Frontal cortex (tissue), 3 donors: ENCODE measurements at regions not wholly inside any gene's neighbourhood (a gene's known extent, or its start where the extent isn't known, plus 50 kb on each side); places are given as distances from the start of the nearest gene placed in this dataset.
"Not testable (repeated sequence)": the region's sequence is repeated elsewhere in the genome, so short reads cannot be mapped to it uniquely, and the experiment has no call there.

Source experiments
- DNase-seq, 2 donors: peaks; one replicate each; pipeline ENCODE4 v3.0.0; 2012; ENCODE audit warnings: low spot score in 2 of 2
- FAIRE-seq: peaks from 2 replicates; lab custom pipeline; 2012; peaks lifted over from hg19 to GRCh38; lab: Jason Lieb, UNC
- donor health status: control.
- donor health status: control.
- donor health status: control.

DNA sequence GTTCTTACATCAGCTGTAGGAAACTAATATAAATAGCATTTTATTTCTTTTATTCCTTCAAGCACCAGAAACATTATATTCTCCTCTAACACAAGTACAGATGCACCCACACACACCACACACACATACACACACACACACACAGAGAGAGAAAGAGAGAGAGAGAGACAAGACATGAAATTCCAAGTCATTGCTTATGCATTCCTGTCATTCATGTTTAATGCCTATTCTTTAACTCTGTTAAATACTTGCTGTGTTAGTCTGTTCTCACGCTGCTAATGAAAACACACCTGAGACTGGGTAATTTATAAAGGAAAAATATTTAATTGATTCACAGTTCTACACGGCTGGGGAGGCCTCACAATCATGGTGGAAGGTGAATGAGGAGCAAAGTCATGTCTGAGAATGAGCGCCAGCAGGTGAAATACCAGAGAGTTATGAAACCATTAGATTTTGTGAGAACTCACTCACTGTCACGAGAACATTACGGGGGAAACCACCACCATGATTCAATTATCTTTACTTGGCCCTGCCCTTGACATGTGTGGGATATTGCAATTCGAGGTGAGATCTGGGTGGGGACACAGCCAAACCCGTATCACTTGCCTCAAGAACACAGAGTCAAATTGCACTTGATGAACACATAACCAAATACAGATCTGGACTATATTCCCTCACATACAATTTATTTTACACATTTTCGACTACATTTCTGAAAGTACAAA is 1058.1 kb upstream of the TMPRSS15 start:
- FAIRE-seq = no peak
- DNase-seq = no peak

DNA sequence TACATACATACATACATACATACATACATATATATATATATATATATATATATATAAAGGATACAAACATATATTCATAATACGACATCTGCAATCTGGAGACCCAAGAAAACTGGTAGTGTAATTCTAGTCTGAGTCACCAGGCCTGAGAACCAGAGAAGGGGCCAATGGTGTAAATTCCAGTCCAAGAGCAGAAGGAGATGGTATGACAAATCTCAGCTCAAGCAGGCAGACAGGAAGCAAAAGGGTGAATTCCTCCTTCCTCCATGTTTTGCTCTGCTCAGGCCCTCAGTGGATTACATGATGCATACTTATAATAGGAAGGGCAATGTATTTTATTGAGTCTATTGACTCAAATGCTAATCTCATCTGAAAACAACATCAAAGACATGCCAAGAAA is 1060.4 kb upstream of the TMPRSS15 start:
- no peak for FAIRE-seq

DNA sequence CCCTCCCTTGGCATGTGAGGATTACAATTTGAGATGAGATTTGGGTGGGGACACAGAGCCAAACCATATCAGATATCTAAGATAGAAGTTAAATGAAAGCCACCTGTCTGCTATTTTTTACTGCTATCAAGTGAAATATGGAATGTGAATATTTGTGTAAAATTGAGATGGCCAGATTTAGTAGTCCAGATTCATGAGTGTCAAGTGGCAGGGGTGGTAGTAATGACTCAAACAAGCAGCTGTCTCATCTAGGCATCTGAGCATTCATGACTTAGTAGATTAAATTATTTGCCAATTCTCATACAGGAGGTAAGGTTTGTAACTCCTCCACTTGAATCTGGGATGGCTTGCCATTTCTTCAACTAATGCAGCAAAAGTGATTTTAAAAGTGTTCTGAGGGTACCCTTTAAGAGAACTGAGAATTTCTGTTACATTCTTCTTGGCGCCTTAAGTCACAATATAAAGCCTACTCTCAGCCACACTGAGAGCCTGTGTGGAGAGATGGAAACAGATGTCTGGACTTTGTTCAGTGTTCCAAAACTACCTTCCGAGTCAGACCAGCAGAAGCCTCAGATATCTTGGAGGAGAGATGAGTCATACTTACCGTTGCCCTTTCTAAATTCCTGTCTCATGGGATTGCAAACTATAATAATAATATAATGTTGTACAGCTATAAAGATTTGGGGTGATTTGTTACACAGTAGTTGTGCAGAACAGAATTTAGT is 1065.6 kb upstream of the TMPRSS15 start:
- DNase-seq = no peak

More for the DNA sequence above, 1060.4 kb upstream of the TMPRSS15 start:
- DNase-seq = no peak

DNA sequence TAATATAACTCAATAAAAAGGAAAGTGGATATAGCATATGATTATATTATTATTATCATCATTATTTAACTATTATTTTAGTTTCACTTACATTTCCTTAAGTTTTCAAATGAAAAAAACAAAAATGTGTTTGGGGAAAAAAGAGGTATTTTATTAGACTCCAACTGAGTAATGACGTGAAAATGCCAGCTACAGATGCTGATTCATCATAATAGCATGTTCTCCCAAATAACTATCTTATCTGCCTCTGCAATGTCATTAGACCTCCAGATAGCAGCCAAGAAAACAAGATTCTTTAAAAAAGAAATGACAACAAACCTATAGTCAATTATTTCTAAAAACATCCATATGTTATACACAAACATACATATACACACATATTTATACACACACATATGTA is 1071.9 kb upstream of the TMPRSS15 start:
- no peak for DNase-seq
- FAIRE-seq = no peak

More for the DNA sequence above, 1065.6 kb upstream of the TMPRSS15 start:
- no peak for FAIRE-seq

DNA sequence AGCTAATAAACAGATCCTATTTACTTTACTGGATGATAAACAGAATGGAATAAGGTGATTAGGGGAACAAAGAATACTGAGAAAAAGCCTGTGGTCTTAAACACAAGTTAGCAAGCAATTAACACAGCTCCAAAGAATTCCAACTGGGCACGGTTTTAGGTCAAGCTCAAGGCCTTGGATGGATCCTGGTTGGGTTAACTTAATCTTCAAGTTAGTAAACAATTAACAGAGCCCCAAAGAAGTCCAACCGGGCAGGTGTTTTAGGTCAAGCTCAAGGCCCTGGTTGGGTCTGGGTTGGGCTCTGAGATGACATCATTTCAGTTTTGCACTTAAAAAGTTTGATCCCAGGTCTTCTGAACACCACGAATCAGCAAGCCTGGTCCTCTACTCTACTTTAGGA is 1086.3 kb upstream of the TMPRSS15 start:
- no peak for DNase-seq
- no peak for FAIRE-seq

DNA sequence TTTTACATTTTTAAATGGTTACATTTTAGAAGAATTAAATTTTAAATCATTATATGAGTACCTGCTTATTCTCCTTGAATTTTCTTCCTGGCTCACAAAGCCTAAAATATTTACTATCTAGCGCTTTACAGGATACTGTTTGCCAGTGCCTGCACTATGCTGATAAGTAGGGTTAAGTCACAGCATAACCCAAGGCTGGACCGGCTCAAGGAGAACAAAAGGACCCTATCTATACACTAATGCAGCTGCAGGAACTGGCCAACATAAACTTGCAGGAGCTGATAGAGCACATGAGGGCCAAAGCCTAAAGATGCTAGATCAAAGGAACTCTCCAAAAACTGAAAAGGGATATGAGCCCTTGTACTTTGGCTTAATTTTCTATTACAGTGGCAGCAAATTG is 1086.9 kb upstream of the TMPRSS15 start:
- FAIRE-seq = no peak
- DNase-seq = no peak

DNA sequence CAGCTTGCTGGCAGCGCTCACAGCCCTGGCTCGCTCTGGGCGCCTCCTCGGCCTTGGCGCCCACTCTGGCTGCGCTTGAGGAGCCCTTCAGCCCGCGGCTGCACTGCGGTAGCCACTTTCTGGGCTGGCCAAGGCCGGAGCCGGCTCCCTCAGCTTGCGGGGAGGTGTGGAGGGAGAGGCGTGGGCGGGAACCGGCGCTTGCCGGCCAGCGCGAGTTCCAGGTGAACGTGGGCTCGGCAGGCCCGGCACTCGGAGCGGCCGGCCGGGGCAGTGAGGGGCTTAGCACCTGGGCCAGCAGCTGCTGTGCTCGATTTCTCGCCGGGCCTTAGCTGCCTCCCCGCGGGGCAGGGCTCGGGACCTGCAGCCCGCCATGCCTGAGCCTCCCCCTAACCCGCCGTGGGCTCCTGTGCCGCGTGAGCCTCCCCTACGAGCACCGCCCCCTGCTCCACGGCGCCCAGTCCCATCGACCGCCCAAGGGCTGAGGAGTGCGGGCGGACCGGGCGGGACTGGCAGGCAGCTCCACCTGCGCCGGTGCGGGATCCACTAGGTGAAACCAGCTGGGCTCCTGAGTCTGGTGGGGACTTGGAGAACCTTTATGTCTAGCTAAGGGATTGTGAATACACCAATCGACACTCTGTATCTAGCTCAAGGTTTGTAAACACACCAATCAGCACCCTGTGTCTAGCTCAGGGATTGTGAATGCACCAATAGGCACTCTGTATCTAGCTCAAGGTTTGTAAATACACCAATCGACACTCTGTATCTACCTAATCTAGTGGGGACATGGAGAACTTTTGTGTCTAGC is 1090.1 kb upstream of the TMPRSS15 start:
- FAIRE-seq, DNase-seq: not testable (repeated sequence)

DNA sequence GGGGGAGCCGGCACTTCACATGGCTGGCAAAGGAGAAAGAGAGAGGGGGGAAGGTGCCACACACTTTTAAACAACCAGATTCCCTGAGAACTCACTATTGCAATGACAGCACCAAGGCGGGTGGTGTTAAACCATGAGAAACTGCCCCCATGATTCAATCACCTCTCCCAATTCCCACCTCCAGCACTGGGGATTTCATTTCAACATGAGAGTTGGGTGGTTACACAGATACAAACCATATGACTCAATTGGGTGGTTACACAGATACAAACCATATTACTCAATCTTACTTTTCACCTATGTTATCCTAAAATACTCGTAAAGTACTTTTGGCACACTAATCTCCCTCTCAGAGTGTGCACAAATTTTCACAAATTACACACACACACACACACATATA is 1097.5 kb upstream of the TMPRSS15 start:
- DNase-seq (no peak), FAIRE-seq (no peak)

DNA sequence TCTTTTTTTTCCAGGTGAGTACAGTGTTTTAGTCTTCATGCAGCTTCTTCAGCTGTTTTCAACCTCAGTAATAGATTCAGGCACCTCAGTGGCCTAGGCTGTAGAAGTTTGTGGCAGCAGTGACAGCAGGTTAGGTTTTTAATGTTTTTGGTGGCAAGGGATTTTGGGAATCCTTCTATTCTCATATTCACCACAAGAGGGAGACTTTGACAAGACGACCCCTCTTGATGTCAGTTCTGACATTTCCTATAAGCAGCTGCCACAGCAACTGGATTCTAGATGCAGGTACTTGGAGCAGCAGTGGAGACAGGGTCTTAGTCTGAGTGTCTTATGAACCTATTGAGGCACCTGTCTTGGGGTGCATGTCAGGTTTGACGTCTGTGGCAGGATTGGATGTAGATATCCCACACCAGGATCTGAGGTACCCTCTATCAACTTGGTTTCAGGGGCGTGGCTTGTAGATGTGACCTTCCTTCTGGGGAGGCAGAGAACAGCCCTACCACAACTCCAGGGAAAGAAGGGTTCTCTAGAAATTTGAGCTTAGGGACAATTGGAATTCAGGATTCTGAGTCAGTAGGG is 1104.2 kb upstream of the TMPRSS15 start:
- no peak for FAIRE-seq
- no peak for DNase-seq

DNA sequence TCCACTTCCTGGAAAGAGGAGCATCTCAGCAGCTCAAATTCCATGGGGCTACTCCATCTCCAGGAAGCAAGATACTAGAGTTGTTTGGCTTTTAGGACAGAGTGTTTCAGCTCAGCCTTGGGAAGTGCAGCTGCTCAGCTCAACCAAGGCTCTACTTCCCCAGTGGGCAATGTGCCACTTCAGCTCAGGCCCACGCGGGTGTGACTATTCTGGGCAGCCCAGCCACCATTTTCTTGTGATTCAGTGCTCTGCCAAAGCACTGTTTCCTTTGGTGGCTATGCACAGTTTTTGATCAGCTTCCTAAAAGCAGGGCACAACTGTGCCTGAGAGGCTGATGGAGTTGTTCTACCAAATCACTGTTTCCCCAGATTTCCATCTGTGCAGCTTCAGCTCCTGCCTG is 1104.9 kb upstream of the TMPRSS15 start:
- no peak for FAIRE-seq
- DNase-seq = no peak

DNA sequence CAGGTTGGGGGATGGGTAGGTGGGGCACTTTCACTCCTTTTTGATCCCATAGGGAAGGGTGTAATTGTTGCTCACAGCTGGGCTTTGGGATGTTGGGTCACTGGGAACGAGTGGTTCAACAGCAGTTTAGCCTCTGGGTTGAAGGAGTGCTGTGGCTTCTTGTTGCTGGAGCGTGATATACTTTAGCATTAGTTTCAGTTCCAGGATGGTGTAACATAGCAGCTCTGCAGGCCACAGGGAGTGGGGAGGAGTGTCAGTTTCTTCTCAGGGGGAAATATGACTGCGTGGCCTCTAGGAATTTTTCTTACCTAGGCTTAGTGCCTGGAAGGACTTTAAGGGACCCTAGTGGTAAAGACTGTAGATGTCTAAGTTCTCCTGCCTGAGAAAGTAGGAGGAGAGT is 1105.3 kb upstream of the TMPRSS15 start:
- FAIRE-seq (no peak), DNase-seq (no peak)

DNA sequence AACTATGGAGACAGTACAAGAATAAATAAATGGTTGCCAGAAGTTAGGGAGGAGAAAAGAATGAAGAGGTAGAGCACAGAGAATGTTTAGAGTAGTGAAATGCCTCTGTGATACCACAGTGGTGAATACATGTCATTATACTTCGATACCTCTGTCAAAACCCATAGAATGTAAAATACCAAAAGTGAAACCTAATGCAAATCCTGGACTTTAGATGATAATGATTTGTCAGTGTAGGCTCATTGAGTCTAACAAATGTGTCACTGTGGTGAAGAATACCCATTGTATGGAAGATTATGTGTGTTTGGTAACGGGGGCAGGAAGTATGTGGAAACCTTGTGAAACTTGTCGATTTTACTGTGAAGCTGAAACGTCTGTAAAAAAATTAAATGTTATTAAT is 1106.5 kb upstream of the TMPRSS15 start:
- FAIRE-seq = no peak
- DNase-seq = no peak

DNA sequence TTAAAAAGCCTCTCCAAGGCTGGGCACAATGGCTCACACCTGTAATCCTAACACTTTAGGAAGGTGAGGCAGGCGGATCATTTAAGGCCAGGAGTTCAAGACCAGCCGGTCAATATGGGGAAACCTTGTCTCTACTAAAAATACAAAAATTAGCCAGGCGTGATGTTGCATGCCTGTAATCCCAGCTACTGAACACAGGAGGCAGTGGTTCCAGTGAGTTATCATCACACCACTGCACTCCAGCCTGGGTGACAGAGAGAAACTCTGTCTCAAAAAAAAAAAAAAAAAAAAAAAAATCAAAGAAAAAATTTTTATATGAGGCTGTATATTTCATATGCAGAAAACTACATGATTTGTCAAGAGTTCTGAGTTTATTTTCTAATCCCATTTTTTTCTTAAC is 1107.1 kb upstream of the TMPRSS15 start:
- no peak for FAIRE-seq
- DNase-seq = no peak

DNA sequence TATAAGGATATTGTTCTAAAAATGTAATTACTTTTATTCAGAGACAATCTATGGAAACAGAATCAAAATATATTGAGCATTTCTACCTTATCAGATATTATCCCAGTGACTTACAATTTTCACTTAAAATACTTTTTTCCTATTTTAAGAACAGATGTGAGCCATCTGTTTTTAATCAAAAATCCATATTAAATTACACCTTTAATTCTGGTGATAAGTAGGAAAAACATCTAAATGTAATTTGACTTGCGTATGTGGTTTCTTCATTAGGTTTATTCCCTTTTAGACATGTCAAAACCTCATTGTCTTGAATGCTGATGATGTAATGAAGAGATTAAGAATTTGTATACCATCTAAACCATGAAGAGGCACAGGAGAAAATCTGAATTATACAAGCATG is 1118.8 kb upstream of the TMPRSS15 start:
- peak; percentile 23 for FAIRE-seq
- DNase-seq = no peak

DNA sequence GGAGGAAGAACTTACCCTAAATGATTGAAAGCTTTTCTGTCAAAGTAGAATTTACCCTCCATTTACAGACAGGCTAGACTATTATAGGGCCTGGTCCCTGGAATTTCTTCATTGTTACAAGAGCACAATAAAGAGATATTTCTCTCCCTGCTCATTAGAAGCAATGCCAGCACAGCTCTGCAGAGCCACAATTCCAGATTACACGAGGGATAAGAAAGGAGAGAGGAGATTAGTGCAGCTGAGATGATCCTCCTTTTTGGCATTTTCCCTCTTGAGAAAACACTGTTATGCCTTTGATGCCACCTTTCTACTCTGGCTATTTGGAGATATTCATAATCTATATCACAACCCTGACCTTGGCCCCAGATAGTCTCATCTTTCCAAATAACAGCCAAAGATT is 1119.5 kb upstream of the TMPRSS15 start:
- no peak for DNase-seq
- no peak for FAIRE-seq

DNA sequence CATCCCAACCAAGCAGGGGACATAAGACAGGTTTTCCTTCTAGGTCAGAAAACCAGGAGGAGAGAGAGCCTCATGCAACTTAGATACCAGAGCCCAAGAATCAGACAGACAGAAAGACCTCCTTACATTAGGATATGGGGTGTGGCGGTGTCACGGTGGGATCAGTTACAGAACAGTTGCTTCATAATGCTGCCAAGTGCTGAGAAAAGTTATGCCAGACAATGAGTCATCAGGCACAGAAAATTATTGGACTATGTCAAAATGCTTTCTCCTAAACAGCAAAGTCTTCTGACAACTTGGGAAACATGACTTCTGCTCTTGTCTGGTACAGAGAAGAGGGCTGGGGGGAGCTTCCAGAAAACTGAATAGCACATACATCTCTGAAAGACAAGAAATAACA is 1120.2 kb upstream of the TMPRSS15 start:
- no peak for DNase-seq
- FAIRE-seq = no peak

DNA sequence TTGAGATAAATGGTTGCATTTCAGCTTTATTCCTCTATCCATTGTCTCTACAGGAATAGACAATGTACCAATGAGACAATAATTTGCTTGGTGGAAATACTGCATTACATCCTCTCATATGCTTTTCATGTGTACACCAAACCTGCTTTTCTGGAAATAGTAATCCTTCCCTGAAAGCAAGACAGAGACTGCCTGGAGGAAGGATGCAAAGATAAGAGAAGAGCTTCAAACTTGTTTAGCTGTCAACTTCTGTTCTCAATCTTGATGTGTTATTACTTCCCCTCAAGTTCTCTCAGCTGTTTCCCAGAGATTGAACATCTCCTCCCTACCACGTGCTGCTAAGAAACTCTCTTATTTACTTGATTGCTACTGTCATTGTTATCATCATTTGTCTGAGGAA is 1125.4 kb upstream of the TMPRSS15 start:
- FAIRE-seq = no peak
- no peak for DNase-seq

DNA sequence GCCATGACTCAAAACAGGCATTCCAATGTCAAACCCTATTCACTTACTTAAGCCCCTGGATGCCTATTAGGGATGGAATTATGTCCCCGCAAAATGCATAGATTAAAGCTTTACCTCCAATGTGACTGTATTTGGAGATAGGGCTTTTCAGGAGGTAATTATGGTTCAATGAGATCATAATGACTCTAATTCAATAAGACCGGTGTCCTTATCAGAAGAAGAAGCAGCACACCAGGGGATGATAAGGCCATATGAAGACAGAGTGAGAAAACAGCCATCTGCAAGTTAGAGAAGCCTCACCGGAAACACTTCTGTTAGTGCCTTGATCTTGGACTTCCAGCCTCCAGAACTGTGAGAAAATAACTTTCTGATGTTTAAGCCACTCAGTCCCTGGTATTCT is 1131.8 kb upstream of the TMPRSS15 start:
- FAIRE-seq (no peak), DNase-seq (no peak)

DNA sequence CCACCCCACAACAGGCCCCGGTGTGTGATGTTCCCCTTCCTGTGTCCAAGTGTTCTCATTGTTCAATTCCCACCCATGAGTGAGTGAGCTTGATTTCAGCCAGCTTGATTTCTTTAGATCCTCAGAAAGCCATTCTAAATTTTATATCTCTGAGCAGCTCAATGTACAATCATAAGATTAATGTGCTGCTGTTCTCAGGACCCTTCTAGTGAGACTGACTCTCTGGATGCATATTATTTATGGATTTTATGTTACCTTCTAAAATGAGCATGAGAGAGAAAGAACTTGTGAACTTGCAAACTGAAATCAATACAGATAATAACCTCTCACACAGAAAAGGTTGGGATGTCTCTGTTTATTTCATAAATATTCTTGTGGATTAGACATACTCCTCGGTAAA is 1133.5 kb upstream of the TMPRSS15 start:
- DNase-seq (no peak), FAIRE-seq (no peak)

DNA sequence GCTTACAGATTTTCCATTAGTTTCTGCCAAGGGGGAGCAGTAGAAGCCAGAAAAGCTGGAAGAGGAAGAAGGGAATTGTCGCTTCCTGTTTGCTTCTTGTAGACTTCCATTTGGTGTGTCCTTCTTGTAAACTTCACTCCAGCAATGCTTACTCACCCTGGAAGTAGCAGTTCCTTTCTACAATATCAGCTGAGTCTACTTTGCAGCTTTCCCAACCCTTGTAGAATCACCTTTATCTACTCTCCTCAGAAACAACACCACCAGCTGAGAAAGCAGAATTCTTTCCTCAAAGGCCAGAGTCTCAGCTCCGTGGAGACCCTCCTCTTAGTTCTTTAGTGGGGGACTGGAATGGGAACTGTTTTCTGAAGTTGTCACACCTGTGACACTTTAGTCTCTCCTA is 1136.7 kb upstream of the TMPRSS15 start:
- DNase-seq (no peak), FAIRE-seq (no peak)

DNA sequence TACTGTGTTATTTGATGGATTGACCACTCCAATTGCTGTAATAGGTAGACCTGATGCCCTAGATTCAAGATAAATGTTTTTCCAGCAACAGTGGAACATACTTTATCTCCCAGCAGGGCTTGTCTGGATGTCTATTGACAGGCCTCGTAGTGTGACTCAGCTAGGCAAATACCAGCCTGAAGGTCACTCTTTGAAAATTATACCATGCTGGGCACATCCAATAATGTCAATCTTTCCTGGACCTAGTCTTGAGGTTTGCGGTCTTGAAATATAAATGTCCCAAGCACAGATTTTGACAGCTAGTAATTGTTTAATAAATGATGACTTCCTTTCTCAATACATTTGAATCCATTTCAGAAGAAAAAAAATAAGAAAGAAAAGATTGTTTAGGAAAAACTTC is 1138.0 kb upstream of the TMPRSS15 start:
- FAIRE-seq = no peak

More for the DNA sequence above, 1138.0 kb upstream of the TMPRSS15 start:
- no peak for DNase-seq
